A673 (cell line): ENCODE measurements at regions not wholly inside any gene's neighbourhood (a gene's known extent, or its start where the extent isn't known, plus 50 kb on each side); places are given as distances from the start of the nearest gene placed in this dataset.

Experiments used
- BruUV-seq: library from RNA; stranded (reverse); fragments of 400-500 nt; replicated peaks from 2 replicates; lab custom pipeline; 2021; lab: Mats Ljungman, UMichigan
- CTCF ChIA-PET: fragments of 300-600 bp; sonication (Branson Sonifier 250); formaldehyde crosslinking; loops from one replicate; lab custom pipeline; 2022; ENCODE audit warnings: antibody characterized with exemption; lab: Charles Lee
- POLR2A ChIA-PET: fragments of 300-600 bp; sonication (Branson Sonifier 250); formaldehyde crosslinking; loops from one replicate; lab custom pipeline; 2022; ENCODE audit warnings: antibody characterized with exemption; ENCODE audit not compliant: low non-redundant PET; lab: Charles Lee
- DNase-seq: peaks from one replicate; pipeline ENCODE4 v3.0.0-alpha.2; 2015; ENCODE audit warnings: low spot score
- H3K27ac ChIP-seq: fragments of 200-600 bp; sonication (generic); 2 replicates; pipeline ENCODE4 v1.5.1; 2016; ENCODE audit warnings: mixed run types, low read depth, mild to moderate bottlenecking, mixed read lengths, antibody characterized with exemption, low read length; ENCODE audit not compliant: poor library complexity, severe bottlenecking
- H3K27me3 ChIP-seq: fragments of 200-600 bp; sonication (generic); replicated peaks from 2 replicates; pipeline ENCODE4 v1.6.1; 2017; ENCODE audit warnings: mixed run types, low read depth, mild to moderate bottlenecking, mixed read lengths, antibody characterized with exemption, low read length; ENCODE audit not compliant: insufficient read depth, poor library complexity
- H3K36me3 ChIP-seq: fragments of 200-600 bp; sonication (generic); 2 replicates; pipeline ENCODE4 v1.6.1; 2016; ENCODE audit warnings: mixed run types, mild to moderate bottlenecking, mixed read lengths, antibody characterized with exemption, low read length; ENCODE audit not compliant: insufficient read depth, poor library complexity, severe bottlenecking
- H3K4me1 ChIP-seq: fragments of 200-600 bp; sonication (generic); 2 replicates; pipeline ENCODE4 v1.6.1; 2017; ENCODE audit warnings: mixed run types, mild to moderate bottlenecking, mixed read lengths, antibody characterized with exemption, low read length; ENCODE audit not compliant: insufficient read depth, poor library complexity, severe bottlenecking
- H3K4me3 ChIP-seq: fragments of 200-600 bp; sonication (generic); 2 replicates; pipeline ENCODE4 v1.5.1; 2016; ENCODE audit warnings: low read depth, mixed run types, mild to moderate bottlenecking, mixed read lengths, low read length; ENCODE audit not compliant: poor library complexity, severe bottlenecking
- H3K9me3 ChIP-seq: fragments of 200-600 bp; sonication (generic); 2 replicates; pipeline ENCODE4 v1.6.1; 2016; ENCODE audit warnings: mixed run types, low read depth, mild to moderate bottlenecking, mixed read lengths, antibody characterized with exemption, low read length; ENCODE audit not compliant: poor library complexity, severe bottlenecking
- EZH2 ChIP-seq: fragments of 200-600 bp; sonication (generic); IDR thresholded peaks from 2 replicates; pipeline ENCODE4 v1.6.1; 2017; ENCODE audit warnings: borderline replicate concordance, low read depth, mild to moderate bottlenecking, mixed read lengths, antibody characterized with exemption, low read length; ENCODE audit not compliant: poor library complexity, severe bottlenecking
- intact Hi-C: fragments of 100-400 bp; cut with micrococcal nuclease; formaldehyde crosslinking; loops from one replicate; pipeline ENCODE4 v1.10.0; 2022; ENCODE audit not compliant: unreplicated experiment
- TF ChIP-seq, protein P1 (sequence below): fragments of 300-800, 200-600 bp; sonication (generic); conservative IDR thresholded peaks from 2 replicates; pipeline ENCODE4 v1.5.1; 2017; ENCODE audit warnings: low read depth, mild to moderate bottlenecking, antibody characterized with exemption, low read length, moderate library complexity, mixed read lengths

DNA sequence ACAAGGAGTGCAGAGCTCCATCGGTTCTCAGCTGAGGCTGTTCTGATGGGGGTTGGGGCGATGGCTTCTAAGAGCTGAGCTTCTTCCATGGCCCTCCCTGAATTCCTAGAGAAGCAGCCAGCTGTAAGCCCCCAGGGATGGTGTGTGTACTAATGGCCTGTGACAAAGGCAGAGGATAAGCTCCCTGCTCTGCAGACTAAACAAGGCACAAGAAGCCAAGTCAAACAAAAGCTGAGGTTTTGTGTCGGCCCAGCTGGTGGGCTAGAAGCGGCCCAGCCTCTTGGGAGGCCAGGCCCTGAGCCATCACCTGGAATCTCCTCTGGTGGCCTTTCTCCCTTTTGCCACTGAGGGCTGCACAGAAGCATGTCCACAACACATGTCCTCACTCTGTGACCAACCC is 75.0 kb upstream of the XPA start:
- H3K36me3 ChIP-seq = no peaks in the 10 kb centered on the region
- BruUV-seq = no TSS peak
- no peaks in the 10 kb centered on the region for H3K4me1 ChIP-seq
- CTCF ChIA-PET = no interaction called here
- no peak overlapping the region for H3K27ac ChIP-seq
- POLR2A ChIA-PET = no interaction called here
- H3K4me3 ChIP-seq = no peak overlapping the region
- TF ChIP-seq, protein P1, sequence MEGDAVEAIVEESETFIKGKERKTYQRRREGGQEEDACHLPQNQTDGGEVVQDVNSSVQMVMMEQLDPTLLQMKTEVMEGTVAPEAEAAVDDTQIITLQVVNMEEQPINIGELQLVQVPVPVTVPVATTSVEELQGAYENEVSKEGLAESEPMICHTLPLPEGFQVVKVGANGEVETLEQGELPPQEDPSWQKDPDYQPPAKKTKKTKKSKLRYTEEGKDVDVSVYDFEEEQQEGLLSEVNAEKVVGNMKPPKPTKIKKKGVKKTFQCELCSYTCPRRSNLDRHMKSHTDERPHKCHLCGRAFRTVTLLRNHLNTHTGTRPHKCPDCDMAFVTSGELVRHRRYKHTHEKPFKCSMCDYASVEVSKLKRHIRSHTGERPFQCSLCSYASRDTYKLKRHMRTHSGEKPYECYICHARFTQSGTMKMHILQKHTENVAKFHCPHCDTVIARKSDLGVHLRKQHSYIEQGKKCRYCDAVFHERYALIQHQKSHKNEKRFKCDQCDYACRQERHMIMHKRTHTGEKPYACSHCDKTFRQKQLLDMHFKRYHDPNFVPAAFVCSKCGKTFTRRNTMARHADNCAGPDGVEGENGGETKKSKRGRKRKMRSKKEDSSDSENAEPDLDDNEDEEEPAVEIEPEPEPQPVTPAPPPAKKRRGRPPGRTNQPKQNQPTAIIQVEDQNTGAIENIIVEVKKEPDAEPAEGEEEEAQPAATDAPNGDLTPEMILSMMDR = no peak
- TF ChIP-seq EZH2 = no peak
- H3K27me3 ChIP-seq = peaks cover 7% of the 10 kb centered on the region
- H3K9me3 ChIP-seq = no peaks in the 10 kb centered on the region
- DNase-seq = no peak
- intact Hi-C loops = no loop called here

- Histone ChIP-seq H3K9me3 (no peaks in the 10 kb centered on the region), H3K27ac (no peak overlapping the region), H3K4me1 (no peaks in the 10 kb centered on the region), H3K27me3 (peaks cover 7% of the 10 kb centered on the region), H3K36me3 (no peaks in the 10 kb centered on the region), H3K4me3 (no peak overlapping the region)
- intact Hi-C loops = no loop called here
- CTCF ChIA-PET = no interaction called here
- POLR2A ChIA-PET = no interaction called here
- BruUV-seq = no TSS peak
- DNase-seq = no peak
- TF ChIP-seq EZH2 = no peak
- TF ChIP-seq, protein P1 = no peak
Measured at GRCh38 chr9:97773091-97773490, 76.0 kb upstream of the XPA start.

DNA sequence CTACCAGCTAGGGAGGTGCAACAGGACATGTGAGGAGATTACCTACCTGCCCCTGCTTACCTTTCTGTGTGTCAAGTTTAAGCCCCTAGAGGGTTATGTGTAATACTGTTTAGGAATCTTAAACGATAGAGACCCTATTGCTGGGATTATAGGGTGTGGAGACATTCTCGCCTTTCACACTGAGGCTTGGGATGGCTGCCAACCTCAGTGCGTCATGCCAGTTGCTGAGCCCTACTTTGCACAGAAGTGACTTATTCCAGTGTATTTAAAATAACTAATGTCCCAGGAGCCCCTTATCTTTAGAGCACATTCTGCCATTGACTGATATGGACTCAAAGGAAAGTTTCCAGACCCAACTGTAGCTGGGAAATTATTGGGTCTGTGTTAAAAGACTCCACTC is 76.6 kb upstream of the XPA start:
- Histone ChIP-seq H3K4me1 (no peaks in the 10 kb centered on the region), H3K36me3 (no peaks in the 10 kb centered on the region), H3K4me3 (no peak overlapping the region), H3K27me3 (peaks cover 7% of the 10 kb centered on the region), H3K27ac (no peak overlapping the region), H3K9me3 (no peaks in the 10 kb centered on the region)
- TF ChIP-seq, protein P1 = no peak
- no peak for TF ChIP-seq EZH2
- peak; percentile 39 for DNase-seq
- BruUV-seq = no TSS peak
- ChIA-PET CTCF (no interaction called here), POLR2A (no interaction called here)
- intact Hi-C loops = no loop called here
